ACC112 (cell line): ENCODE measurements at regions not wholly inside any gene's neighbourhood (a gene's known extent, or its start where the extent isn't known, plus 50 kb on each side); places are given as distances from the start of the nearest gene placed in this dataset.

Experiments used
- H2AFZ ChIP-seq: fragments of 200-600 bp; sonication (generic); one replicate; pipeline ENCODE4 v1.6.0; 2017; ENCODE audit warnings: antibody characterized with exemption, low read length; ENCODE audit not compliant: unreplicated experiment
- H3K27ac ChIP-seq: fragments of 200-600 bp; sonication (generic); 2 replicates; pipeline ENCODE4 v1.5.1; 2014; ENCODE audit warnings: low read depth, mild to moderate bottlenecking, antibody characterized with exemption, low read length, moderate library complexity
- H3K27me3 ChIP-seq: fragments of 200-600 bp; sonication (generic); 2 replicates; pipeline ENCODE4 v1.6.1; 2014; ENCODE audit warnings: mild to moderate bottlenecking, antibody characterized with exemption, low read length, moderate library complexity, mixed read lengths; ENCODE audit not compliant: insufficient read depth
- H3K36me3 ChIP-seq: fragments of 200-600 bp; sonication (generic); 2 replicates; pipeline ENCODE4 v1.6.1; 2016; ENCODE audit warnings: mild to moderate bottlenecking, antibody characterized with exemption, low read length, moderate library complexity, mixed read lengths; ENCODE audit not compliant: insufficient read depth
- H3K4me1 ChIP-seq: fragments of 200-600 bp; sonication (generic); one replicate; pipeline ENCODE4 v1.6.1; 2016; ENCODE audit warnings: low read length, mixed read lengths; ENCODE audit not compliant: insufficient read depth, unreplicated experiment, control insufficient read depth
- H3K4me3 ChIP-seq: fragments of 200-600 bp; sonication (generic); 2 replicates; pipeline ENCODE4 v1.5.1; 2014; ENCODE audit warnings: mild to moderate bottlenecking, low read depth, low read length
- H3K79me2 ChIP-seq: fragments of 200-600 bp; sonication (generic); one replicate; pipeline ENCODE4 v1.6.0; 2016; ENCODE audit warnings: low read length; ENCODE audit not compliant: control insufficient read depth, unreplicated experiment, insufficient read depth

- Histone ChIP-seq H2AFZ (no peak overlapping the region), H3K79me2 (no peaks in the 10 kb centered on the region), H3K4me3 (no peak overlapping the region), H3K27ac (no peak overlapping the region), H3K4me1 (peaks cover 6% of the 10 kb centered on the region), H3K36me3 (no peaks in the 10 kb centered on the region), H3K27me3 (0 out of 2 replicates have a peak, but pooled peaks cover 8% of the 10 kb centered on the region)
These were observed 219.8 kb downstream of the ACTL7B start for GRCh38 chr9:108636013-108636412.

GRCh38 chr9:108634672-108635462 is 220.9 kb downstream of the ACTL7B start:
- H3K36me3 ChIP-seq: no peaks in the 10 kb centered on the region
- H3K4me1 ChIP-seq: peaks cover 6% of the 10 kb centered on the region
- 0 out of 2 replicates have a peak, but pooled peaks cover 8% of the 10 kb centered on the region for H3K27me3 ChIP-seq
- no peak overlapping the region for H2AFZ ChIP-seq
- H3K79me2 ChIP-seq: no peaks in the 10 kb centered on the region
- no peak overlapping the region for H3K4me3 ChIP-seq
- peak overlapping the region; percentile 29 for H3K27ac ChIP-seq

DNA sequence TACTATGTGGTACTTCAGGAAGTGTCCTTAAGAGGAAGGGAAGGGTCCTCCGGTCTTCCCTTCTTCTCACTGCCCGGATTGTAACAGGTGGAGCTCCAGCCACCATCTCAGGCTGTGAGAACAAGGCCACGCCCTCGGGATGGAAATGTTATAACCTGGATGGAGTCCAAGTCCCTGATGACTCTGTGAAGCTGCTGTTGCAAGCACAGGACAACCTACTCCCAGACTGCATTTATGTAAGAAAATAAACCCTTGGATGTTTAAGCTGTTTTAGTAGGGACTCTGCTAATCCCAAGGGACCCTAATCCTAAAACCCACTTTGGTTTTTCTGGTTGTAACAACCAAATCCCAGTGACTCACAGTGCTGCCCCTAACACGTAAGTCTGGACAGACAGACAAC is 221.6 kb downstream of the ACTL7B start:
- Histone ChIP-seq H3K79me2 (no peaks in the 10 kb centered on the region), H3K27me3 (0 out of 2 replicates have a peak, but pooled peaks cover 8% of the 10 kb centered on the region), H3K4me3 (no peak overlapping the region), H3K36me3 (no peaks in the 10 kb centered on the region), H3K4me1 (peaks cover 6% of the 10 kb centered on the region), H2AFZ (no peak overlapping the region), H3K27ac (peak overlapping the region; percentile 29; the same call in 1 of the 2 replicates)

GRCh38 chr9:108631496-108632285 is 224.1 kb downstream of the ACTL7B start:
- H2AFZ ChIP-seq: no peak overlapping the region
- no peaks in the 10 kb centered on the region for H3K79me2 ChIP-seq
- H3K4me1 ChIP-seq: peaks cover 6% of the 10 kb centered on the region
- H3K36me3 ChIP-seq: no peaks in the 10 kb centered on the region
- H3K27ac ChIP-seq: no peak overlapping the region
- peaks cover 8% of the 10 kb centered on the region; the same call in 1 of the 2 replicates for H3K27me3 ChIP-seq
- H3K4me3 ChIP-seq: no peak overlapping the region

DNA sequence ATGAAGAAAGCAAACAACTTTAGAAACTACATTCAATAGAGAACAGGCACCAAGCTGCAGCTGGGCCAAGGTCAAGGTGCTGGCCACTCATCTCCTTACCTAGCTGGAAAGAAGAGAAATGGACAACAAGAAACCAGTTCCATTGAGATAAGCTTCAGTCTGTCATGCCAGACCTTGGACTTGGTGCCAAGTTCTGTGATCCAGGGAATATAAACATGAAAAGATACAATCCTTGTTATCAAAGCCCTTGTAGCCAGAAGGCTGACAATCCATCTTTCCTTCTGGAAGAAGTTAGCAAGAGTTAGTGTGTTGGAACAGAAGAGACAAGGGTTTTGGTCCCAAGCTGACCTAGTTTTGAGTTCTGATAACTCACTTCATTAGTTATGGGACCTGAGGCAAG is 227.5 kb downstream of the ACTL7B start:
- Histone ChIP-seq H3K4me1 (no peaks in the 10 kb centered on the region), H3K27ac (no peak overlapping the region), H2AFZ (no peak overlapping the region), H3K27me3 (peaks cover 8% of the 10 kb centered on the region; the same call in 1 of the 2 replicates), H3K4me3 (no peak overlapping the region), H3K79me2 (no peaks in the 10 kb centered on the region), H3K36me3 (no peaks in the 10 kb centered on the region)

- no peak overlapping the region for H3K4me3 ChIP-seq
- H3K4me1 ChIP-seq: peaks cover 5% of the 10 kb centered on the region
- no peak overlapping the region for H3K27ac ChIP-seq
- no peaks in the 10 kb centered on the region for H3K79me2 ChIP-seq
- no peaks in the 10 kb centered on the region for H3K36me3 ChIP-seq
- H2AFZ ChIP-seq: no peak overlapping the region
- no peaks in the 10 kb centered on the region; the same call in 1 of the 2 replicates for H3K27me3 ChIP-seq
These were observed 229.0 kb downstream of the ACTL7B start for GRCh38 chr9:108626743-108627142.

DNA sequence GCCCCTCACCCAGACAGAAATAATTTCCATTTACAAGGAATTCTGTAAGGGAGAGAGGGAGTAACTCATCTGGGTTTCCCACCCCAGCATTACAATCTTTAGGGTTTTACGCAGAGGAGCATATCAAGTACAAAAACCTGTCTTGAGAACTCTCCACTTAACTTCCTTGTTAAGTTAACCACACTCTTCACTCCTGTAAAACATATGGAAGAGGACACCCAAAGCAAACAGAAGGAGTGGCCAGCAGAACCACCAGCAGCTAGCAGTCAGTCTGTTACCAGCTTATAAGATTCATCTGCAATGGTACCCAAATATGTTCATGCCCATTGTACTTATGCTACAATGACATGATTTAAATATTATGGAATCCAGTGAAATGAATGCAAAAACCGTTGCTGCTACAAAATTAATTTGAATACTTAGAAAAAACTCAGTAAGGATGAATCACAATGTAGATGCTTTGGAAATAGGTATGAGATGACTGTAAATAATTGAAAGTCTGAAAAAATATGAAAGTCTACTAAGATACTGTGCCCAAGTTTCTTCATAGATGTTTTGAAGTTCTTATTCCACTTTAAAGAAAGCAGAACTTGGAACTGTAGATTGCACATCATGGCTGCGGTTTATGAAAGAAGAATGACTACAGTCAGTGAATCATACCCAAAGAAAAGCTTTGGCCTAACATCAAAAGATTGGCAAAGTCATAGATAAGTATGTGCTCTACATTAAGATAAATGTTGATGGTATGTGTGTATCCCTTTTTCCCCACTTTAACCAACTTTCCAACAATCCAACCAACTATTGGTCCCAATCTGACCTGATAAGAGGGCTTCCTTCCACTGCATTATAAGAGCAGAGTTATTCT is 233.6 kb downstream of the ACTL7B start:
- Histone ChIP-seq H3K27me3 (no peaks in the 10 kb centered on the region), H3K79me2 (no peaks in the 10 kb centered on the region), H3K27ac (peak overlapping the region; percentile 25), H3K4me3 (no peak overlapping the region), H3K36me3 (no peaks in the 10 kb centered on the region), H2AFZ (no peak overlapping the region), H3K4me1 (peaks cover 17% of the 10 kb centered on the region)

DNA sequence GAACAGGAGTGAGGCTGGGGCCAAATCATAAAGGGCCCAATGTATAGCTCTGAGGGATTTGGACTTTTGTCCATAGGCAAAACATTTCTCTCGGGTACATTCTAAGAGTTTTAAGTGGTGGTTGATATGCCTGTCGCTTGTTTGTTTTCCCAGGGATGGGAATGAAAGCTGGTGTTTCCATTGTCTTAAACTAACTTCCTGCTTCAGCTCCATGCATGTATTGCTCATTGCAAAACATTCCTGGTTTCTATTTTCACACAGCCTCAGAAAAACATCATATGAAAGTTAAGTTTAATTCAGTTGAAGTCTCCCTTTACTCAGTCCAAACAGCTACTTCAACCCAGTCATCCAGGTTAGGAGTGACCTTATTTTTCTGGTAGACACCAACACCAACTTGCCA is 235.0 kb downstream of the ACTL7B start:
- Histone ChIP-seq H3K4me3 (no peak overlapping the region), H3K27ac (peak overlapping the region; percentile 22), H3K4me1 (peaks cover 17% of the 10 kb centered on the region), H2AFZ (peak overlapping the region; percentile 11), H3K36me3 (no peaks in the 10 kb centered on the region), H3K79me2 (no peaks in the 10 kb centered on the region), H3K27me3 (no peaks in the 10 kb centered on the region)

DNA sequence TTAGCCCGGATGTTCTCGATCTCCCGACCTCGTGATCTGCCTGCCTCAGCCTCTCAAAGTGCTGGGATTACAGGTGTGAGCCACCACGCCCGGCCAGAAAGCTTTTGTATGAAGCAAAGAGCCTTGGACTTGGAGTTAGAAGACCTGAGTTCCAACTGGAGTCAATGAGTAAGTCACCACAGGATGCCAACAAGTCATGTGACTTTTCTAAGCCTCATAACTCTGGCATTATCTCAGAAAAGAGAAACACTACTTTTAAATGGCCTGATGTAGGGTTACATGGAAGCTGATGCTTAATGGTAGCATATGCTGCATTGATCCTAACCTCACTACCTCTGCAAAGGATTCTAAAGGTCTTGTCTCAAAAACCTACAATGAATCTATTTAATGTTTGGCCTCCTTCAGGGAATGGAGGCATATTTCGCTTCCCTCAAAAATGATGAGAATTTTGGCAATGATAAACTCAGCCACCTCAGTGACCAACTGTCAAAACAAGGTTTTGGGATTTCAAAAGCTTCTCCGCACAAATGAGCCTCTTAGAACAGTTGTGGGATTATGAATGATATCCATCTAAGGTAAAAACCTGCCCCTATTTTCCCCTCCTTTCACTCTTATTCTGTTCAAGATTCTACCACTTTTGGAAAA is 236.8 kb downstream of the ACTL7B start:
- Histone ChIP-seq H3K36me3 (no peaks in the 10 kb centered on the region), H2AFZ (no peak overlapping the region), H3K4me3 (no peak overlapping the region), H3K79me2 (no peaks in the 10 kb centered on the region), H3K27me3 (no peaks in the 10 kb centered on the region), H3K4me1 (peaks cover 17% of the 10 kb centered on the region), H3K27ac (no peak overlapping the region)

DNA sequence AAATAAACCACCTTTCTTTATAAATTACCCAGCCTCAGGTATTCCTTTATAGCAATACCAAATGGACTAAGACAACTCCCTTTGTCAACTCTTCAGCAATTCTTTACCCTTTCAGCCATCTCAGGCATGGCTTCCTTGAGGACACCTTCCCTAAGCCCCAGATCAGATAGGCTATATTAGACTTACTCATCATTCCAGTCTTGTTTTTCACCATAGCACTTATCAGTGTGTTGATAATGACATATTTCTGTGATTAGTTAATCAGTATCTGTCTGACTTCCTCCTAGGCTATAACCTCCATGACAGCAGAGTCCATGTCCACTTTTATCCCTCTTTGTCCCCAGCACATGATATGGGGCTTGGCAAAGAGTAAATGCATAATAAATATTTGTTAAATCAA is 238.1 kb downstream of the ACTL7B start:
- no peak overlapping the region for H3K27ac ChIP-seq
- no peaks in the 10 kb centered on the region for H3K36me3 ChIP-seq
- no peaks in the 10 kb centered on the region for H3K79me2 ChIP-seq
- H2AFZ ChIP-seq: no peak overlapping the region
- H3K4me3 ChIP-seq: no peak overlapping the region
- peaks cover 17% of the 10 kb centered on the region for H3K4me1 ChIP-seq
- no peaks in the 10 kb centered on the region for H3K27me3 ChIP-seq
